ENCODE measurements at regions not wholly inside any gene's neighbourhood (a gene's known extent, or its start where the extent isn't known, plus 50 kb on each side); places are given as distances from the start of the nearest gene placed in this dataset.

GRCh38 chr13:89267734-89268133, 1596.6 kb downstream of the SLITRK5 start:
- DNase-seq: no peak

- no peak for DNase-seq
These were observed 1598.6 kb downstream of the SLITRK5 start for GRCh38 chr13:89269737-89270136.

GRCh38 chr13:89270736-89271135, 1599.6 kb downstream of the SLITRK5 start:
- no peak for DNase-seq

- no peak for DNase-seq
These were observed 1608.2 kb downstream of the SLITRK5 start for GRCh38 chr13:89279374-89279773.

GRCh38 chr13:89281331-89281730, 1610.2 kb downstream of the SLITRK5 start:
- DNase-seq: no peak

- DNase-seq: no peak
These were observed 1611.1 kb downstream of the SLITRK5 start for GRCh38 chr13:89282241-89282640.

- no peak for DNase-seq
These were observed 1616.2 kb downstream of the SLITRK5 start for GRCh38 chr13:89287381-89287780.

GRCh38 chr13:89294115-89294867, 1623.1 kb downstream of the SLITRK5 start:
- DNase-seq: no peak

GRCh38 chr13:89307278-89307677, 1636.1 kb downstream of the SLITRK5 start:
- no peak for DNase-seq

GRCh38 chr13:89310943-89311672, 1639.9 kb downstream of the SLITRK5 start:
- DNase-seq: no peak

- DNase-seq: no peak
These were observed 1644.1 kb downstream of the SLITRK5 start for GRCh38 chr13:89315287-89315686.

GRCh38 chr13:89322466-89322865, 1651.3 kb downstream of the SLITRK5 start:
- DNase-seq: no peak

- DNase-seq: no peak
These were observed 1653.4 kb downstream of the SLITRK5 start for GRCh38 chr13:89324582-89324981.

GRCh38 chr13:89343165-89343564, 1672.0 kb downstream of the SLITRK5 start:
- no peak for DNase-seq

- no peak for DNase-seq
These were observed 1681.2 kb downstream of the SLITRK5 start for GRCh38 chr13:89352384-89352783.

GRCh38 chr13:89361909-89362308, 1690.7 kb downstream of the SLITRK5 start:
- DNase-seq: no peak

GRCh38 chr13:89363144-89363543, 1692.0 kb downstream of the SLITRK5 start:
- no peak for DNase-seq

GRCh38 chr13:89372193-89372592, 1701.0 kb downstream of the SLITRK5 start:
- DNase-seq: no peak

GRCh38 chr13:89375839-89376238, 1704.7 kb downstream of the SLITRK5 start:
- DNase-seq: no peak

GRCh38 chr13:89380101-89380500, 1708.9 kb downstream of the SLITRK5 start:
- no peak for DNase-seq

- DNase-seq: no peak
These were observed 1711.8 kb downstream of the SLITRK5 start for GRCh38 chr13:89382981-89383380.

- no peak for DNase-seq
These were observed 1712.7 kb downstream of the SLITRK5 start for GRCh38 chr13:89383891-89384290.

- DNase-seq: no peak
These were observed 1722.7 kb downstream of the SLITRK5 start for GRCh38 chr13:89393758-89394304.

GRCh38 chr13:89401264-89401675, 1730.1 kb downstream of the SLITRK5 start:
- DNase-seq: no peak

Data from activated effector memory CD4-positive, alpha-beta T cell treated with anti-CD3 and anti-CD28 coated beads, Interleukin-2, amount 50 U/mL, for 16 hours (primary cell).